ENCODE measurements at regions not wholly inside any gene's neighbourhood (a gene's known extent, or its start where the extent isn't known, plus 50 kb on each side); places are given as distances from the start of the nearest gene placed in this dataset.

DNA sequence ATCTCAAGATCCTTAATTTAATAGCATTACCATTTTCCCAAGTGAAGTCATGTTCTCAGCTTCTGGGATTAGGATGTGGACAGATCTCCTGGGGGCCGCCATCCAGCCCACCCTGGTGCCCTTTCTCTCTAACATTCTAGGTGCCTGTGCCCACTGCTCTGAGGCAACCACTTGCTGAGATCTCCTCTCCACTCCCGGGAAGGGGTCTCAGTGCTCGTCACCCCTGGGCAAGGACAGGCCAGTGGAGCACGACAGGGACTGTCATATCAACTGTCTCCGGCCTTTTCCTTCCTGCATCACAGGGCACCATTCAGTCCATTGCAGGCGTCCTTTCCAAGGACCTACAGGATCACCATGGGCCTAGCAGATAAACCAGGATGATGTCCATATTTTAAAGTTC lies 304.8 kb downstream of the AJAP1 start:
- TF ChIP-seq CTCF (IDR thresholded peaks at IDR 0.05) = no peak
- TF ChIP-seq EZH2 (IDR thresholded peaks at IDR 0.05) = no peak

All from neural progenitor cell (in vitro differentiated cells).